ENCODE measurements at regions not wholly inside any gene's neighbourhood (a gene's known extent, or its start where the extent isn't known, plus 50 kb on each side); places are given as distances from the start of the nearest gene placed in this dataset.

DNA sequence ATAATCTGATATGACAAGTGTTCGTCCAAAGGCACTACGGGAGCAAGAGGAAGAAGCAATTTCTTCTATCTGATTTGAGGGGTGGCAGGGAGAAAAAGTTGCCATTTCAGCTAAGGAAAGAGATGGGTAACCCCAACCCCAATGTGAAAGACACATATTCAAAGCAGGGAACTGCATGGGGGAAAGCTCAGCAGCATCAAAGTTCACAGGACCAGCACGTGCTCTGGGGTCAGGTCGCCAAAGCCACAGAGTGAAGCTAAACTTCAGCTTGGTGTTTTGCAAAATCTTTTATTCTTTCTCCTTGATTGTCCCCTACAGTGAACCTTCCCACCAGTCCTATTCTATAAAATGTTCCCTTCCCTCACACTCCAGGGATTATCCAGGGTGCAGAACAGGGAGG, 112.8 kb upstream of the PPP2R2D start:
- Mint-ChIP-seq H3K27ac (ENCODE audit: unreplicated experiment) (no peak overlapping the region), H3K4me3 (ENCODE audit: unreplicated experiment) (no peak overlapping the region), H3K4me1 (ENCODE audit: low read depth, unreplicated experiment) (no peaks in the 10 kb centered on the region), H3K27me3 (ENCODE audit: unreplicated experiment) (peaks cover 4% of the 10 kb centered on the region), H3K36me3 (ENCODE audit: unreplicated experiment) (peaks cover 4% of the 10 kb centered on the region), H3K9me3 (ENCODE audit: unreplicated experiment) (no peaks in the 10 kb centered on the region)
- TF ChIP-seq, protein P1, sequence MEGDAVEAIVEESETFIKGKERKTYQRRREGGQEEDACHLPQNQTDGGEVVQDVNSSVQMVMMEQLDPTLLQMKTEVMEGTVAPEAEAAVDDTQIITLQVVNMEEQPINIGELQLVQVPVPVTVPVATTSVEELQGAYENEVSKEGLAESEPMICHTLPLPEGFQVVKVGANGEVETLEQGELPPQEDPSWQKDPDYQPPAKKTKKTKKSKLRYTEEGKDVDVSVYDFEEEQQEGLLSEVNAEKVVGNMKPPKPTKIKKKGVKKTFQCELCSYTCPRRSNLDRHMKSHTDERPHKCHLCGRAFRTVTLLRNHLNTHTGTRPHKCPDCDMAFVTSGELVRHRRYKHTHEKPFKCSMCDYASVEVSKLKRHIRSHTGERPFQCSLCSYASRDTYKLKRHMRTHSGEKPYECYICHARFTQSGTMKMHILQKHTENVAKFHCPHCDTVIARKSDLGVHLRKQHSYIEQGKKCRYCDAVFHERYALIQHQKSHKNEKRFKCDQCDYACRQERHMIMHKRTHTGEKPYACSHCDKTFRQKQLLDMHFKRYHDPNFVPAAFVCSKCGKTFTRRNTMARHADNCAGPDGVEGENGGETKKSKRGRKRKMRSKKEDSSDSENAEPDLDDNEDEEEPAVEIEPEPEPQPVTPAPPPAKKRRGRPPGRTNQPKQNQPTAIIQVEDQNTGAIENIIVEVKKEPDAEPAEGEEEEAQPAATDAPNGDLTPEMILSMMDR (IDR thresholded peaks at IDR 0.05; ENCODE audit: partially characterized antibody, unreplicated experiment): no peak
- no peak for DNase-seq

DNA sequence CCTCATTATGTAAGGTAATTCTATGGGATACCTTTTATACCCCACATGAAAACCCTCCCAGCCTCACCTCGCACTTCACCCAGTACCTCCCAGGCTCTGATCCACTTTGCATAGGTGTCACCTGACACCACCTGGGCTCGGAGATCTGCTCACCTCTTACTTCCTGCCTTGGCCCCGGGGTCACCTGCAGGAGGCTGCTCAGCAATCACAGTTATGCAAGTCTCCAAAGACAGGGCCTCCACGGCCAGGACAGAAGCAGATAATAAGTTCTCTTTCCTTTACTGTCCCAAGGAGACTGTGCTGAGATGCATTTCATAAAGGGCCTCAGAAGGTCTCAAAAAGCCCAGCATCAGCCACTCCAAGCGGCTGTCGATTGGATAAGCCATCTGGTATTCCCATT, 112.4 kb upstream of the PPP2R2D start:
- Mint-ChIP-seq H3K27me3 (ENCODE audit: unreplicated experiment) (peaks cover 4% of the 10 kb centered on the region), H3K27ac (ENCODE audit: unreplicated experiment) (no peak overlapping the region), H3K9me3 (ENCODE audit: unreplicated experiment) (no peaks in the 10 kb centered on the region), H3K4me1 (ENCODE audit: low read depth, unreplicated experiment) (no peaks in the 10 kb centered on the region), H3K36me3 (ENCODE audit: unreplicated experiment) (peaks cover 4% of the 10 kb centered on the region), H3K4me3 (ENCODE audit: unreplicated experiment) (no peak overlapping the region)
- TF ChIP-seq, protein P1 (IDR thresholded peaks at IDR 0.05; ENCODE audit: partially characterized antibody, unreplicated experiment): no peak
- no peak for DNase-seq

DNA sequence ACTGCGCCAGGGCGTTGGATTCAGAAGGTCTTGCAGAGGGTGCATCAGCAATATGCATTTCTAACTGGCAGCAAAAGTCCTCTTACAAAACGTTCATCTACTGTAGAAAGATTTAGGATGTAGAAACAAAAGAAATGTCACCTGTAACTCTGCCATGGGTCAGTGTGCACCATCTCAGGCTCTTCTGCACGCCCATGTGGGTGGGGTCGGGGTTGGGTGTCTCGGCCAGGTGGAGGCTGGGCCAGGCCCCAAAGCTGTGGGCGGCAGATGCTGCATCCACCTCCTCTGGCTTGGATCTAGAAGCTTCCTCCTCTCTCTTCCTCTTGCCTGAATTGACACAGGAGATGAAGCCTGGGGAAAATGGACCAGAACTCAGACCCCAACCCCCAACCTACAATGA, 111.3 kb upstream of the PPP2R2D start:
- no peak for DNase-seq
- TF ChIP-seq, protein P1 (IDR thresholded peaks at IDR 0.05; ENCODE audit: partially characterized antibody, unreplicated experiment): no peak
- no peaks in the 10 kb centered on the region for H3K36me3 Mint-ChIP-seq (ENCODE audit: unreplicated experiment)
- no peaks in the 10 kb centered on the region for H3K9me3 Mint-ChIP-seq (ENCODE audit: unreplicated experiment)
- H3K27ac Mint-ChIP-seq (ENCODE audit: unreplicated experiment): no peak overlapping the region
- H3K4me1 Mint-ChIP-seq (ENCODE audit: low read depth, unreplicated experiment): no peaks in the 10 kb centered on the region
- H3K4me3 Mint-ChIP-seq (ENCODE audit: unreplicated experiment): no peak overlapping the region
- peaks cover 4% of the 10 kb centered on the region for H3K27me3 Mint-ChIP-seq (ENCODE audit: unreplicated experiment)

DNA sequence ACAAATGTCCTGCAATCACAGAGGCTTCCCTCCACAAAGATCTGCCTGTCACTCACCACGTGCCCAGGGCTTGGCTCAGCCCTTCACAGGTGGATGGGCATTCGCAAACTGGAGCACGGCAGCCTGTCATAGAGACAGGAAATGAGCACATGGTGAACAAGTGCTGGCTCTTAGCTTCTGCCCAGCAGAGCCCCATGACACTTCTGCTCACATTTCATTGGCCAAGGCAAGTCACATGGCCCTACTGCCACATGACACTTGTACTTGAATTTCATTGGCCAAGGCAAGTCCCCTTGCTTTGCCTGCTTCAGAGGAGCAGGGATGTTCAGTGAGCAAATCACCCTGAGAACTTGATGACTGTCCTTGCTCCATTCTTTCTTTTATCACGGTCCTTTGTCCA, 110.8 kb upstream of the PPP2R2D start:
- H3K36me3 Mint-ChIP-seq (ENCODE audit: unreplicated experiment): no peaks in the 10 kb centered on the region
- H3K27me3 Mint-ChIP-seq (ENCODE audit: unreplicated experiment): peaks cover 4% of the 10 kb centered on the region
- no peaks in the 10 kb centered on the region for H3K9me3 Mint-ChIP-seq (ENCODE audit: unreplicated experiment)
- H3K4me3 Mint-ChIP-seq (ENCODE audit: unreplicated experiment): no peak overlapping the region
- H3K4me1 Mint-ChIP-seq (ENCODE audit: low read depth, unreplicated experiment): no peaks in the 10 kb centered on the region
- TF ChIP-seq, protein P1 (IDR thresholded peaks at IDR 0.05; ENCODE audit: partially characterized antibody, unreplicated experiment): no peak
- H3K27ac Mint-ChIP-seq (ENCODE audit: unreplicated experiment): no peak overlapping the region
- no peak for DNase-seq

DNA sequence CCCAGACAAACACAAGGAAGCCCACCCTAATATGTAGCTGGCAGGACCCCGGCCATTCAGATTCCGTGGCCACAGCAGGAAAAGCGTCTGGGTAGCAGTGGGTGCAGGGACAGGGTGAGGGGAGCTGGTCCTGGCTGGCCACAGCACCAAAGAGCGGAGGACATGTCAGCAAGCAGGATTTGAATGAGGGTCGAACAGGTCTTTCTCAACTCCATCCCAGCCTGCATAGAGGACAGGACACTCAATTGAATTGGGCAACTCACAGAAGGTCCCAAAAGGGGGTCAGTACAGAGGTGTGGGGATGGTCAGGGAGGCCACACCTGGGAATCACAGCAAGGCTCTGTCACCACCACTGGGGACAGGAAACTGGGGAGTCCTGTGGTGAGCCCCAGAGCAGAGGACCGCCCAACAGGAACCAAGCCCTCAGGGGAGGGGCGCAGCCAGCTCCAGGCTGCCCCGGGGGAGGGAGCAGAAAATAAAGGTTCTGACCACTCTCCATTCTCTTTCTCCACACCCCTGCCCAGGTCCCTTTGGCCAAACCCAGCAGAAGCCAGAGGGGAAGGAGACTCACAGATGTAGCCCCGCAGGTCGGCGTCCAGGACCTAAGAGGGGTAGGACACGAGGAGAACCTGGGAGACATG, 108.7 kb upstream of the PPP2R2D start:
- TF ChIP-seq, protein P1 (IDR thresholded peaks at IDR 0.05; ENCODE audit: partially characterized antibody, unreplicated experiment): no peak
- Mint-ChIP-seq H3K36me3 (ENCODE audit: unreplicated experiment) (no peaks in the 10 kb centered on the region), H3K27ac (ENCODE audit: unreplicated experiment) (no peak overlapping the region), H3K27me3 (ENCODE audit: unreplicated experiment) (peaks cover 2% of the 10 kb centered on the region), H3K4me1 (ENCODE audit: low read depth, unreplicated experiment) (no peaks in the 10 kb centered on the region), H3K4me3 (ENCODE audit: unreplicated experiment) (no peak overlapping the region), H3K9me3 (ENCODE audit: unreplicated experiment) (no peaks in the 10 kb centered on the region)
- DNase-seq: no peak
